GM23248 (cell line): ENCODE measurements at regions not wholly inside any gene's neighbourhood (a gene's known extent, or its start where the extent isn't known, plus 50 kb on each side); places are given as distances from the start of the nearest gene placed in this dataset.

Source experiments
- EZH2 ChIP-seq: fragments of 200-600 bp; sonication (generic); IDR thresholded peaks from 2 replicates; pipeline ENCODE4 v1.6.1; 2018; ENCODE audit warnings: antibody characterized with exemption, mild to moderate bottlenecking; ENCODE audit not compliant: insufficient read depth, poor library complexity, severe bottlenecking
- EZH2phosphoT487 ChIP-seq: fragments of 200-600 bp; sonication (generic); IDR thresholded peaks from 2 replicates; pipeline ENCODE4 v1.6.1; 2018; ENCODE audit warnings: antibody characterized with exemption, moderate library complexity, mild to moderate bottlenecking, low read depth; ENCODE audit not compliant: insufficient read depth

DNA sequence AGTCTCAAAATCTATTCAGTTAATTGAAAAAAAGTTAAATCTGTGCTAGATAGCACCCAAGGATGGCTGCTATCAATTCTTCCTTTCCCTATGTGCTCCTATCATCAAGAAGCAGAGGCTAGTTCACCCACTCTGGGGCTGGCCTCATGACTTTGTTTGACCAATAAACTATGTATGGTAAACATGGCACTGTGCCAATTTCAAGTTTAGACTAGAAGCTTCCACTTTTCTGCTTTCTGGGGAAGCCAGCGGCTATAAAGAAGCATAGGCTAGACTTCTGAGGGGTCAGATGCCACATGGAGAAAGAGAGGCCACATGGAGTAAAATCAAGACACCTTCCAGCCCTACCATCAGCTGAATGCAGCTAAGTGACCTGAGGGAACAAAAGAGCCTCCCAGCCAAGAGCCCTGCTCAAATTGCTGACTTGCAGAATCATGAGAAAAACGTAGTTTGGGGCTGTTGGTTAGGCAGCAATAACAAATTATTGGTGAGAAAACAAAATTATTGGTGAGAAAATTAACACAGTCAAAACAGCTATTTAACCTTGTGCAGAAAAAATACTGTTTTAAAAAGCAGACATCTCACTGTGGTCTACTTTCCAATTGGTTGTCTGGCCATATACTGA lies 86.5 kb upstream of the SLC14A2 start:
- TF ChIP-seq EZH2 = no peak
- no peak for TF ChIP-seq EZH2phosphoT487
